Liver (tissue), 8 donors: ENCODE measurements at regions not wholly inside any gene's neighbourhood (a gene's known extent, or its start where the extent isn't known, plus 50 kb on each side); places are given as distances from the start of the nearest gene placed in this dataset.

ENCODE experiments used
- DNase-seq: peaks from one replicate; pipeline ENCODE4 v3.0.0-alpha.2; 2017; ENCODE audit warnings: low spot score
- H3K27ac ChIP-seq, 2 donors: one replicate each; pipeline ENCODE4 v1.7.0; 2013; ENCODE audit warnings: inconsistent platforms in 2 of 2, low read length in 2 of 2, control low read depth in 1 of 2, low read depth in 1 of 2, mild to moderate bottlenecking in 1 of 2
- H3K27me3 ChIP-seq, 4 donors: one replicate each; pipeline versions ENCODE4 v1.6.1 to v1.7.0; 2013; ENCODE audit warnings: low read length in 3 of 4, inconsistent platforms in 1 of 4, mild to moderate bottlenecking in 1 of 4, moderate library complexity in 1 of 4; ENCODE audit not compliant: control insufficient read depth in 4 of 4, insufficient read depth in 4 of 4
- H3K36me3 ChIP-seq, 4 donors: one replicate each; pipeline versions ENCODE4 v1.6.1 to v1.7.0; 2013; ENCODE audit warnings: low read length in 3 of 4, mild to moderate bottlenecking in 3 of 4, low read depth in 1 of 4, moderate library complexity in 1 of 4; ENCODE audit not compliant: control insufficient read depth in 4 of 4, insufficient read depth in 3 of 4
- H3K4me1 ChIP-seq, 4 donors: one replicate each; pipeline versions ENCODE4 v1.6.1 to v1.7.0; 2013; ENCODE audit warnings: low read length in 3 of 4, mild to moderate bottlenecking in 3 of 4, moderate library complexity in 1 of 4; ENCODE audit not compliant: control insufficient read depth in 4 of 4, insufficient read depth in 4 of 4
- H3K4me3 ChIP-seq, 3 donors: one replicate each; pipeline versions ENCODE4 v1.6.1 to v1.7.0; 2013; ENCODE audit warnings: low read length in 3 of 3, control low read depth in 1 of 3, low read depth in 1 of 3, mild to moderate bottlenecking in 1 of 3
- H3K9ac ChIP-seq, 2 donors: one replicate each; pipeline ENCODE4 v1.7.0; 2013; ENCODE audit warnings: low read length in 2 of 2, mild to moderate bottlenecking in 2 of 2, moderate library complexity in 2 of 2, control low read depth in 1 of 2, low read depth in 1 of 2
- H3K9me3 ChIP-seq, 4 donors: one replicate each; pipeline versions ENCODE4 v1.6.1 to v1.7.0; 2013; ENCODE audit warnings: low read length in 3 of 4; ENCODE audit not compliant: control insufficient read depth in 4 of 4
- ATF3 ChIP-seq: IDR thresholded peaks from 2 replicates; pipeline ENCODE4 v1.6.1; 2016; ENCODE audit warnings: antibody characterized with exemption
- CTCF ChIP-seq: fragments of 150-350 bp; IDR thresholded peaks from 2 replicates; pipeline ENCODE4 v1.5.1; 2017; ENCODE audit warnings: improper control_type of control experiment, low read depth, low read length; ENCODE audit not compliant: missing input control
- EGR1 ChIP-seq, 2 donors: IDR thresholded peaks; 2 replicates each; pipeline ENCODE4 v1.6.1; 2016 to 2018; ENCODE audit warnings: antibody characterized with exemption in 2 of 2, low read depth in 2 of 2
- FOXA1 ChIP-seq: IDR thresholded peaks from 2 replicates; pipeline ENCODE4 v1.6.1; 2016; ENCODE audit warnings: antibody characterized with exemption
- FOXA2 ChIP-seq: IDR thresholded peaks from 2 replicates; pipeline ENCODE4 v1.6.1; 2016; ENCODE audit warnings: antibody characterized with exemption
- GABPA ChIP-seq, 2 donors: IDR thresholded peaks in 1 of 2; conservative IDR thresholded peaks in 1 of 2; 2 replicates each; pipeline ENCODE4 v1.6.1; 2016; ENCODE audit warnings: antibody characterized with exemption in 2 of 2, mild to moderate bottlenecking in 1 of 2, moderate library complexity in 1 of 2
- HNF4G ChIP-seq: IDR thresholded peaks from 2 replicates; pipeline ENCODE4 v1.6.1; 2016; ENCODE audit warnings: antibody characterized with exemption
- JUND ChIP-seq, 2 donors: IDR thresholded peaks; 2 replicates each; pipeline ENCODE4 v1.6.1; 2016; ENCODE audit warnings: antibody characterized with exemption in 2 of 2
- MAX ChIP-seq: IDR thresholded peaks from 2 replicates; pipeline ENCODE4 v1.6.1; 2016; ENCODE audit warnings: antibody characterized with exemption
- NR2F2 ChIP-seq: IDR thresholded peaks from 2 replicates; pipeline ENCODE4 v1.6.1; 2016; ENCODE audit warnings: antibody characterized with exemption
- RAD21 ChIP-seq, 2 donors: IDR thresholded peaks; 2 replicates each; pipeline ENCODE4 v1.6.1; 2016; ENCODE audit warnings: antibody characterized with exemption in 2 of 2, mild to moderate bottlenecking in 2 of 2
- REST ChIP-seq: IDR thresholded peaks from 2 replicates; pipeline ENCODE4 v1.6.1; 2016; ENCODE audit warnings: antibody characterized with exemption, mild to moderate bottlenecking
- RXRA ChIP-seq, 2 donors: IDR thresholded peaks; 2 replicates each; pipeline ENCODE4 v1.6.1; 2017 to 2018; ENCODE audit warnings: antibody characterized with exemption in 2 of 2, mild to moderate bottlenecking in 1 of 2
- SP1 ChIP-seq: IDR thresholded peaks from 2 replicates; pipeline ENCODE4 v1.6.1; 2018; ENCODE audit warnings: antibody characterized with exemption, mild to moderate bottlenecking
- TAF1 ChIP-seq: conservative IDR thresholded peaks from 2 replicates; pipeline ENCODE4 v1.6.1; 2016; ENCODE audit warnings: antibody characterized with exemption, mild to moderate bottlenecking
- YY1 ChIP-seq: IDR thresholded peaks from 2 replicates; pipeline ENCODE4 v1.6.1; 2016; ENCODE audit warnings: antibody characterized with exemption, mild to moderate bottlenecking
- ZBTB33 ChIP-seq: IDR thresholded peaks from 2 replicates; pipeline ENCODE4 v1.6.1; 2016; ENCODE audit warnings: antibody characterized with exemption
- WGBS: extraction: QIAGEN DNeasy Blood & Tissue Kit; methylation state at CpG from one replicate; pipeline ENCODE4 v1.1.7; 2013; 5-methylcytosine and 5-hydroxymethylcytosine counted together
- donor health status: healthy.
- donor health status: healthy.
- donor health status: healthy.
- donor health status: healthy.
- donor health status: healthy.

- TF ChIP-seq HNF4G (no peak), TAF1 (no peak), SP1 (no peak), FOXA1 (no peak), RAD21 (IDR thresholded peaks at IDR 0.05) (no peak), CTCF (no peak), REST (no peak), EGR1 (IDR thresholded peaks at IDR 0.05; ENCODE audit: low read depth in 2 of 2) (no peak)
- Histone ChIP-seq H3K36me3 (no peaks in the 10 kb centered on the region), H3K4me3 (no peak overlapping the region), H3K4me1 (no peaks in the 10 kb centered on the region), H3K9me3 (peaks cover 0 to 8% (median 3%) of the 10 kb centered on the region in 4 donors), H3K9ac (no peak overlapping the region), H3K27ac (no peak overlapping the region), H3K27me3 (peaks cover 0 to 3% (median 0%) of the 10 kb centered on the region in 4 donors)
- WGBS: 61% methylated on average over 14 of the region's 14 CpGs
- DNase-seq: no peak
These were observed 62.2 kb upstream of the RGMA start for GRCh38 chr15:93150910-93151881.

GRCh38 chr15:93146601-93147000 is 57.6 kb upstream of the RGMA start:
- Histone ChIP-seq H3K27me3 (no peaks in the 10 kb centered on the region), H3K36me3 (no peaks in the 10 kb centered on the region), H3K9me3 (no peaks in the 10 kb centered on the region), H3K4me1 (no peaks in the 10 kb centered on the region), H3K27ac (no peak overlapping the region), H3K4me3 (no peak overlapping the region), H3K9ac (no peak overlapping the region)
- DNase-seq: no peak
- TF ChIP-seq ZBTB33: no peak
- TF ChIP-seq REST: no peak
- TF ChIP-seq NR2F2: no peak
- no peak for TF ChIP-seq JUND (IDR thresholded peaks at IDR 0.05)
- no peak for TF ChIP-seq YY1
- no peak for TF ChIP-seq MAX
- no peak for TF ChIP-seq FOXA1
- TF ChIP-seq RXRA (IDR thresholded peaks at IDR 0.05): no peak
- TF ChIP-seq GABPA (IDR thresholded peaks at IDR 0.05 in 1 of 2, conservative IDR thresholded peaks at IDR 0.05 in 1 of 2): no peak
- TF ChIP-seq FOXA2: no peak
- no peak for TF ChIP-seq RAD21 (IDR thresholded peaks at IDR 0.05)
- no peak for TF ChIP-seq ATF3
- no peak for TF ChIP-seq TAF1
- 84% methylated on average over 5 of the region's 5 CpGs for WGBS
